Stromal cell of bone marrow (primary cell): ENCODE measurements at regions not wholly inside any gene's neighbourhood (a gene's known extent, or its start where the extent isn't known, plus 50 kb on each side); places are given as distances from the start of the nearest gene placed in this dataset.
A peak's percentile ranks its signal among the peaks of the same experiment; 100 is the strongest.
"Not testable (repeated sequence)": the region's sequence is repeated elsewhere in the genome, so short reads cannot be mapped to it uniquely, and the experiment has no call there.

ENCODE experiments used
- DNase-seq: peaks from one replicate; pipeline ENCODE4 v3.0.0-alpha.2; 2012; ENCODE audit warnings: low read depth

DNA sequence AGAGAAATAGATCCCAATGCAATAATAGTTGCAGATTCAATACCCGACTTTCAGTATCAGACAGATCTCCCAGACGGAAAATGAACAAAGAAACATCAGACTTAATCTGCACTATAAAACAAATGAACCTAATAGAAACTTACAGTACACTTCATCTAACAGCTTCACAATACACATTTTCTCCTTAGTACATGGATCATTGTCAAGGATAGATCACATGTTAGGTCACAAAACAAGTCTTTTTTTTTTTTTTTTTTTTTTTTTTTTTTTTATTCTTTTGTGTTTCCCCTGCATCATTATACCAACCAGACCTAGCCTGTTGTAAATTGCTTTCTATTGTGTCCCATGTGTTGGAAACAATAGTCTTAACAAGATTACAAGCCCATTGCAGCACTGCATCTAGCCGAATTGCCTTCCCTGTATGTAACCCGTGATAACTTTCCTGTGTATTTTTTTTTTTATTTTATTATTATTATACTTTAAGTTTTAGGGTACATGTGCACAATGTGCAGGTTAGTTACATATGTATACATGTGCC, 134.0 kb upstream of the MAD2L1 start:
- DNase-seq, result not testable (repeated sequence)

DNA sequence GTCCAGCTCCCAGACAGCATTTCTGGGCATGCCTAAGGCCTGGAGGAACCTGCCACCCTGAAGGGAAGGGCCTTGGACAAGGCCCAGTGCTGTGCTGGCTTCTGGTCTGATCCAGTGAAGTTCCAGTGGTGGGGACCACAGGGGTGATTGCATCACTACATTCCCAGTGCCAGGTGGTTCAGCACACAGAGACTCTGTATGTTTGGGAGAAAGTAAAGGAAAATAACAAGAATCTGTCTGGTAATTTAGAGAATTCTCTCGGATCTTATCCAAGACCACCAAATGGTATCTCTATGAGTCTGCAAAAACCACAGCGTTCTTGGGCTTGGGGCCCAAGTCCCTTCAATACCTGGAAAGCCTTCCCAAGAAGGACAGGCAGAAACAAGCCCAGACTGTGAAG, 131.8 kb upstream of the MAD2L1 start:
- DNase-seq, result no peak

- no peak for DNase-seq
Observed at GRCh38 chr4:120177603-120178002, 111.0 kb upstream of the MAD2L1 start.

DNA sequence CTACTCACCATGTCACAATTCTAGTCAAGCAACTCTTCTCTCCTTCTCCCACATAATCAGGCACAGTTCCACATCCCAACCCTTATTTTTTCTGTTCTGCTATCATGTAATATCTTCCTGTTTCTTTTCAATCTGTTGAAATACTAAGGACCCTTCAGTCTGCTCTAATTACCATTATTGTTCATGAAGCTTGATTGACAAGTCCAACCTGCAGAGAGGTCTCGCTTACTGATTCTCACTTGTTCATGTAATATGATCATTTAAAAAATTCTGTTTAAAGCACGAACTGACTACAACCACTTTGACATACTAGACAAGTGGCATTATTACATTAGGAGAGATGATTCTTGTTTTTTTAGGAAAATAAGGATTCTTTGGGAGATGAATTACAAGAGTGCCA, 108.6 kb upstream of the MAD2L1 start:
- no peak for DNase-seq

- DNase-seq, result no peak
Observed at GRCh38 chr4:120163895-120164294, 97.2 kb upstream of the MAD2L1 start.

DNA sequence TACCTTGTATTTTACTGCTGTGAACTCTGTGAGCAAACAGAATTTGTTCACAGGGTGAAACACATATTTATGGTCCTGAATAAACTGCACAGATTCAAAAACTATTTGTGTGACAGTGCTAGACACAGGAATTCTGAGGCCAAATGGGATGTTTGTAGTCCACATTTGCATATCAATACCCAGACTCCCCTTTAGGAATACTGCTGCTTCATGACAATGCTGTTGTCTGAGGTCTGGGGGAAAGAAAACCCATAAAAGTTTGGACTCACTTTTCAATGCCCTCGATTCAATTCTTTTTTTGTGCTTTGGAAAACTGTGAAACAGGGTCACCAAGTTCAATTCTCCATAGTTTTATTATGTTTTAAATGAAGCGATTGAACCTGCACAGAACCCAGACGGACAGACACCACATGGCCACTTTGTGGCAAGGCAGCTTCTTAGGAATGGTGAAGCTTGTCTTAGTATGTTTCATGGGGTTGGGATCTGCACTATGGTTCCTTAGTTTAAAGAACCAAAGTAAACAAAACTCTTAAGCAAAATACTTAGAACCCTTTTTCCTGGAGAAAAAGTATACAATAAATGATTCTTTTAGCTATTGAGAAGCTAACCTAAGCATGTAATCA, 92.3 kb upstream of the MAD2L1 start:
- no peak for DNase-seq

GRCh38 chr4:120158046-120158445, 91.4 kb upstream of the MAD2L1 start:
- no peak for DNase-seq

- DNase-seq, result peak; percentile 31
Observed at GRCh38 chr4:120156120-120156718, 89.6 kb upstream of the MAD2L1 start.

- no peak for DNase-seq
Observed at GRCh38 chr4:120155287-120155686, 88.6 kb upstream of the MAD2L1 start.

GRCh38 chr4:120144634-120145033, 78.0 kb upstream of the MAD2L1 start:
- no peak for DNase-seq

GRCh38 chr4:120144041-120144440, 77.4 kb upstream of the MAD2L1 start:
- DNase-seq, result no peak

DNA sequence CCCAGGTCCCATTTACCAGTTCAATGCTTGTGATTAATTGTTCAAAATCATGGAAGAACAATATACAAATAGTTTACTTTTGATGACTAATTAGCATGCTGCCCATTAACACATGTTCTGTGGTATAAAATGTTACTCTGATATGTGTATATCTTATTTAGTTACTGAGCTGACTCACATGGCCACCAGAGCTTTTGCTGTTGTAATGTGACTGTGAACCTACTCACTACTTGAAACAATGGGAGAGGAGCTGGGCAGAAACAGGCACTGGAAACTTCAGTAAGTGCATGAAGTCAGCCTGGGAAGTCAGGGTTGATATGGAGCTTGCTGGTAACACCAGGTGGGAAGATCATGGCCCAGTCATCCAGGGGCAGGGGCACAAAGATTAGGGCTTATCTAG, 72.7 kb upstream of the MAD2L1 start:
- DNase-seq, result no peak

DNA sequence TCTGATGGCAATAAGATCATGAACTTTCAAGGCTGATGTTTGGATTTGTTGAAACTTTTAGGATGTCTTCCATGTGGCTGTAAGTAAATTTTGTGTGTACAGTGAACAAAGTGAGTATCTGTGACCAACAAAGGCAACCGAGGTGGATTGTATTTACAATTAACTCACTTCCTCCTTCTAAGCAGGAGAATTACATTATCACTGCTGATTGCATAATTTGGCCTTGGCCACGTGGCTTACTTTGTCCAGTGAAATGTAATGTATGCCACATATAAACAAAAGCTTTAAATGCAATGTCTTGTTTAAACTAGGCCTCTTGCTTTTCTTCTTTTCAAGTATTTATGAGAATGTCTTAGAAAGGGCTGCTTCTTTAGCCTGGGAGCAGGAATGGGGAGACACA, 66.3 kb upstream of the MAD2L1 start:
- no peak for DNase-seq

GRCh38 chr4:120130786-120131185, 64.1 kb upstream of the MAD2L1 start:
- DNase-seq, result no peak
